C4-2B (cell line): ENCODE measurements at regions not wholly inside any gene's neighbourhood (a gene's known extent, or its start where the extent isn't known, plus 50 kb on each side); places are given as distances from the start of the nearest gene placed in this dataset.
A peak's percentile ranks its signal among the peaks of the same experiment; 100 is the strongest.

Source experiments
- H3K27ac ChIP-seq: fragments of 450-650 bp; 2 replicates; pipeline ENCODE4 v1.5.1; 2017
- ZFX ChIP-seq: fragments of 450-650 bp; IDR thresholded peaks from 2 replicates; pipeline ENCODE4 v1.6.1; 2017
- TF ChIP-seq, protein P1 (sequence below): fragments of 450-650 bp; conservative IDR thresholded peaks from 2 replicates; pipeline ENCODE4 v1.5.1; 2017; ENCODE audit warnings: mild to moderate bottlenecking

DNA sequence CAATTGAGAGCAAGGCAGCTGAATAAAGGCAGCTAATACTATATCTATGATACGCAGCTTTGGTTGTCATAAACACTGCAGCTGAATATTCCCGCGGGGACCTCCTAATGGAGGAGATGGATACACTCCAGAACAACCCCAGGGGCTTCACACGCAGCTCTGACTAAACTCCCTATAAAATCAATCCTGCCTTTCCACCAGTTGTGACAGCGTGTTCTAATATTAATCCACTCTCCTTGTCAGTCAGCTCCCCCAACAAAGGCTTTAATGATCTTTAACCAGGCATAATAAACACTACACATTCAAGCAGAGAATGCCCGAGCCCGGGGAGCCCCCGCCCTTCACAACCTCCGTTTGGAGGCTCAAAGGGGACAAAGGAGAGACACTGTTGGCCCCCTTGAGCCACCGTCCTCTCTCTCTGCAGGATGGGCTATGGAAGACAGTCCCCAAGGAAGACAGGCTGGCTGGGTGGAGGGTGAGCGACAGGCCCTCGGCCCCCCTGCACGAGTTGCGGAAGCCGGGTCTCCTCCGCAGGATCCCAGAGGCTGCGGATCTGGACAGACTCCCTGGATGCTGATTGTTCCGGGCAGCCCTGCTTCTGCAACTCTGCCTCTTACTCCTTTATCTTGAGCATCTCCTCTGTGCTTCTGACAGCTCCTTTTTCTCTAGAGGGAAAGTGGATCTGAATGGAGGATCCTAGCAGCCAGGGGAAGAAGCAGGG lies 565.2 kb downstream of the BUD13 start:
- H3K27ac ChIP-seq: no peak overlapping the region
- TF ChIP-seq, protein P1, sequence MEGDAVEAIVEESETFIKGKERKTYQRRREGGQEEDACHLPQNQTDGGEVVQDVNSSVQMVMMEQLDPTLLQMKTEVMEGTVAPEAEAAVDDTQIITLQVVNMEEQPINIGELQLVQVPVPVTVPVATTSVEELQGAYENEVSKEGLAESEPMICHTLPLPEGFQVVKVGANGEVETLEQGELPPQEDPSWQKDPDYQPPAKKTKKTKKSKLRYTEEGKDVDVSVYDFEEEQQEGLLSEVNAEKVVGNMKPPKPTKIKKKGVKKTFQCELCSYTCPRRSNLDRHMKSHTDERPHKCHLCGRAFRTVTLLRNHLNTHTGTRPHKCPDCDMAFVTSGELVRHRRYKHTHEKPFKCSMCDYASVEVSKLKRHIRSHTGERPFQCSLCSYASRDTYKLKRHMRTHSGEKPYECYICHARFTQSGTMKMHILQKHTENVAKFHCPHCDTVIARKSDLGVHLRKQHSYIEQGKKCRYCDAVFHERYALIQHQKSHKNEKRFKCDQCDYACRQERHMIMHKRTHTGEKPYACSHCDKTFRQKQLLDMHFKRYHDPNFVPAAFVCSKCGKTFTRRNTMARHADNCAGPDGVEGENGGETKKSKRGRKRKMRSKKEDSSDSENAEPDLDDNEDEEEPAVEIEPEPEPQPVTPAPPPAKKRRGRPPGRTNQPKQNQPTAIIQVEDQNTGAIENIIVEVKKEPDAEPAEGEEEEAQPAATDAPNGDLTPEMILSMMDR: no peak
- TF ChIP-seq ZFX: no peak

DNA sequence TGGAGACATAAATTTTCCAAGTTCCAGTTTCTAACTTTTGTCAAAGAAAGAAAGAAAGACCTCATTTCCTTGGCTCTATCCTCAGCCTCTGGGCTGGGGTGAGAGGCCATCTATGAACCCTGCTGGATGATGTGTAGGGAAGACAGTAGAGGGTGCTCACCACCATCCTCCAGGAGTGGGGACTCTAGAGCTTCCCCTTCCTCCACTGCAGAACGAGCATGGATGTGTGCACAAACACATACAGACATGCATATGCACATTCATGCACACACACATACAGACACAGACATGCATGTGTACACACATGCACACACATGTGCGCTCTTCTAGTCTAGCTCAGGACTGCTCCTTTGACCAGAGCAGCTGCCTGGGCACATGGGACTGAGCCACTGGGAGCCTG lies 565.8 kb downstream of the BUD13 start:
- TF ChIP-seq, protein P1: no peak
- no peak for TF ChIP-seq ZFX
- H3K27ac ChIP-seq: no peak overlapping the region

DNA sequence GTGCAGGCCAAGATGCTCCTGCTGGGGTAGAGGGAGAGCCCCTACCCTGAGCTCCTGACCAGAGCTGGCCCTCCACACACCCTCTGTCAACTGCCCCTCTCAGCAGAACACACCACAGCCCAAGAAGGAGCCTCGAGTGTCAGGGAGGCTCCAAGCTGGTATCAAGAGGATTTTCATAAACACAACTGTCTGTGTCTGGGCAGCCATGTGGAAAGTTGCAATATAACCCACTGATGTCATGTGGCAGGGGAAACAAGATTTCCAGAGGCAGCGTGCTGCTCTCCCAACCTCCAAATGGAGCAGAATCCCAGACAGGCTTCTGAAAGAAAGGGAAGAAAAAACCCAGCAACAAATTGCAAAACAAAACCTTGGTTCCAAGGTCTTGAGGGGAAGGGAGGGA lies 569.9 kb downstream of the BUD13 start:
- H3K27ac ChIP-seq: no peak overlapping the region
- TF ChIP-seq, protein P1: no peak
- no peak for TF ChIP-seq ZFX

DNA sequence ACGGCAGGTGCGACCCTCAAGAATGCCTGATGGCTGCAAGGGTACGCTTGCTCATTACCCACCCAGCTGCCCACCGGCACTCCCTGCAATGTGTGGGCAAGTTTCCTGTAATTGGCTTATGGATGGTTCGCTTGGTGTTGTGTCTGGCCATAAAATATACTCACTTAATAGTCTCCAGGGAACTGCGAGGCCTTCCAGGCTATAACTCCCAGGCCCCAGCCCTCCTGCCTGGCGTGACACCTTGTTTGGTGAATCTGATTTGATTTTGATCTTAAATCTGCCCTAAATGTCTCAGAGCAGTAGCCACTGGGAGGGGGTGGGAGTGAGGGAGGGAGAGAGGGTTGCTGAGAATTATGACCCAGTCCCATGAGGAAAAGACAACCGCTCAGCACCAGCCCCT lies 572.2 kb downstream of the BUD13 start:
- TF ChIP-seq, protein P1: no peak
- no peak for TF ChIP-seq ZFX
- no peak overlapping the region for H3K27ac ChIP-seq

DNA sequence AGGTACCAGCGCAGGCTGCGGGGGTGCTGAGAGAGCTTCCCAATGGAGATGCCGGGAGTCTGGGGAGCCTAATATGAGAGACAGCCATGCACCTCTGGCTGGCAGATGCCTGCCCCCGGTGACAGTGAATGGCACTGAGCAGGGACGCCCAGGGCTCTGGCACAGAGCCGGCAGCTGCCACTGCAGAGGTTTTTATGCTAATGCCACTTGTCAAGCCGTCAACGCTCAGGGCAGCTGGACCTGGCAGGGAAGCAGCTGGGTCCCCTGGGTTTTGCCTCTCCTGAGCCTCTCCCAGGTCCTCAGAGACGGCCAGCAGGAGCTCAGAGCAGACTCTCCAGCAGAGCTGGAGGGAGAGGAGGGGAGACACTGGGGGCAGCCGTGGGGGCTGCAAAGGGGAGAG lies 573.6 kb downstream of the BUD13 start:
- TF ChIP-seq, protein P1: no peak
- TF ChIP-seq ZFX: no peak
- no peak overlapping the region for H3K27ac ChIP-seq

DNA sequence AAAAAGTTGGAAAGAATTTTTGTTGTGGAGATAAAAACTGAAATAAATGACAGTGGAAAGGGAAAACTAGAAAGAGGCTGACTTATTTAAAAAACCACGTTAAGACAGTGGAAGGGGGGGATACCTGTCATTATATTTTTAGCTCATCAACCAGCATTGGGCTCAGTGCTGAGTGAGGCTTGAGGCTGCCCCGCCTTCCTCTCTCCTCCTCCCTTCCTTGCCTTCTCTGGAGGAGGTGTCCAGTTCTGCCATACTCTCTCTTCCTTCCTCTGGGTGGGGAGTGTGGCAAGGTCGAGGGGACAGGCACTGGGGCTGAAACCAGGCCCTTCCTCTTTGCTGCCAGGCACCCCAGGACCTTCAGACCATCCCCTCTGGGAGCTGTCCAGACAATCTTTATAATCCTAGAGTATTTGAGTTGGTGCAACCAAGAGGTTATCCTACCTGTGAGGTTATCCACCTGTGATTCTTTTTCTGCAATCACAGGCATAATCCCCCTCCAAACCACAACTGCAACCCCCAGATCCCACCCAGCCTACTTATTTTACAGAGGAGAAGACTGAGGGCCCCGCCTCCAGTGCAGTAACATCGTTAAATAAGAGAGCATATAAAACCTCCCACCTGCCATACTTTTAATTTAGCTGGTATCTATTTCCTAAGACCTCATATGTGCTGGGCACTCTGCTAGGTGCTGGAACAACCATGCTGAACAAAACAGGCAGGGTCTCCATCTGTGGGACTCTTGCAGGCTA lies 578.5 kb downstream of the BUD13 start:
- H3K27ac ChIP-seq: peak overlapping the region; percentile 65
- no peak for TF ChIP-seq ZFX
- TF ChIP-seq, protein P1: no peak
